Fibroblast of pulmonary artery (primary cell): ENCODE measurements at regions not wholly inside any gene's neighbourhood (a gene's known extent, or its start where the extent isn't known, plus 50 kb on each side); places are given as distances from the start of the nearest gene placed in this dataset.
A peak's percentile ranks its signal among the peaks of the same experiment; 100 is the strongest.

Source experiments
- DNase-seq: peaks from one replicate; pipeline ENCODE4 v3.0.0-alpha.2; 2010; ENCODE audit warnings: low read depth
- H3K4me3 ChIP-seq: replicated peaks from 2 replicates; pipeline ENCODE4 v1.5.1; 2011; ENCODE audit warnings: low read depth, mild to moderate bottlenecking, control low read depth, low read length, moderate library complexity
- CTCF ChIP-seq: IDR thresholded peaks from 2 replicates; pipeline ENCODE4 v1.5.1; 2011; ENCODE audit warnings: mild to moderate bottlenecking, control low read depth, low read length, inconsistent platforms; ENCODE audit errors: missing control alignments

- no peak overlapping the region for H3K4me3 ChIP-seq
- no peak for TF ChIP-seq CTCF
- no peak for DNase-seq
Measured at GRCh38 chr5:169512385-169512784, 71.2 kb upstream of the SPDL1 start.

- TF ChIP-seq CTCF = peak; percentile 22
- no peak overlapping the region for H3K4me3 ChIP-seq
- DNase-seq = no peak
Measured at GRCh38 chr5:169511708-169512107, 71.9 kb upstream of the SPDL1 start.

- H3K4me3 ChIP-seq = no peak overlapping the region
- DNase-seq = no peak
- no peak for TF ChIP-seq CTCF
Measured at GRCh38 chr5:169507051-169507450, 76.5 kb upstream of the SPDL1 start.

- no peak for DNase-seq
- no peak for TF ChIP-seq CTCF
- no peak overlapping the region for H3K4me3 ChIP-seq
Measured at GRCh38 chr5:169503886-169504285, 79.7 kb upstream of the SPDL1 start.

- DNase-seq = no peak
- TF ChIP-seq CTCF = no peak
- no peak overlapping the region for H3K4me3 ChIP-seq
Measured at GRCh38 chr5:169499990-169500505, 83.5 kb upstream of the SPDL1 start.

GRCh38 chr5:169496878-169497277 is 86.7 kb upstream of the SPDL1 start:
- no peak overlapping the region for H3K4me3 ChIP-seq
- no peak for TF ChIP-seq CTCF
- DNase-seq = no peak

- no peak for TF ChIP-seq CTCF
- H3K4me3 ChIP-seq = no peak overlapping the region
- DNase-seq = no peak
Measured at GRCh38 chr5:169494941-169495548, 88.5 kb upstream of the SPDL1 start.
